Psoas muscle (tissue), 7 donors: ENCODE measurements at regions not wholly inside any gene's neighbourhood (a gene's known extent, or its start where the extent isn't known, plus 50 kb on each side); places are given as distances from the start of the nearest gene placed in this dataset.

Experiments
- ATAC-seq, 4 donors: fragments of 200-7000 bp; cut with Tn5 transposase; one replicate each; pipeline ENCODE4 v1.9.1; 2020; ENCODE audit warnings: moderate library complexity in 3 of 4, mild to moderate bottlenecking in 2 of 4
- DNase-seq, 2 donors: peaks; one replicate each; pipeline ENCODE4 v3.0.0-alpha.2; 2020
- H3K27ac ChIP-seq: fragments of 200-600 bp; one replicate; pipeline ENCODE4 v1.8.0; 2022
- H3K27me3 ChIP-seq, 3 donors: fragments of 200-600 bp in 1 of 3; one replicate each; pipeline versions ENCODE4 v1.6.1 to v1.8.0; 2013 to 2022; ENCODE audit warnings: low read length in 2 of 3, mild to moderate bottlenecking in 2 of 3, moderate library complexity in 1 of 3; ENCODE audit not compliant: insufficient read depth in 3 of 3
- H3K36me3 ChIP-seq, 2 donors: fragments of 200-600 bp in 1 of 2; one replicate each; pipeline versions ENCODE4 v1.6.1 to v1.8.0; 2013 to 2022; ENCODE audit warnings: low read depth in 1 of 2, mild to moderate bottlenecking in 1 of 2, moderate library complexity in 1 of 2; ENCODE audit not compliant: insufficient read depth in 1 of 2
- H3K4me1 ChIP-seq: fragments of 200-600 bp; one replicate; pipeline ENCODE4 v1.8.0; 2022
- H3K4me3 ChIP-seq: fragments of 200-600 bp; one replicate; pipeline ENCODE4 v1.8.0; 2022; ENCODE audit warnings: mild to moderate bottlenecking
- H3K9me3 ChIP-seq: fragments of 200-600 bp; one replicate; pipeline ENCODE4 v1.8.0; 2022
- WGBS, 3 donors: extraction: QIAGEN DNeasy Blood & Tissue Kit; methylation state at CpG; one replicate each; pipeline versions ENCODE4 v1.1.6 to v1.1.7; 2013; 5-methylcytosine and 5-hydroxymethylcytosine counted together
- intact Hi-C, 2 donors: fragments of 100-400 bp; cut with DNase I; formaldehyde crosslinking; loops; one replicate each; pipeline versions ENCODE4 v1.11.0 to v1.14.2; 2022
- TF ChIP-seq, protein P1 (sequence below): fragments of 200-600 bp; IDR thresholded peaks from one replicate; pipeline ENCODE4 v1.8.0; 2022; ENCODE audit warnings: antibody characterized with exemption
- donor health status: healthy with polysubstance abuse.
- donor health status: DM: no; HTN: no; CAD: no; lungs with moderate emphysema.
- donor health status: Bipolar disorder and iron deficiency.
- donor health status: healthy.
- donor health status: DM: yes; HTN: yes; CAD: no.
- donor health status: DM: no; HTN: no; CAD: no.
- donor health status: DM: yes; HTN: yes; CAD: no.

DNA sequence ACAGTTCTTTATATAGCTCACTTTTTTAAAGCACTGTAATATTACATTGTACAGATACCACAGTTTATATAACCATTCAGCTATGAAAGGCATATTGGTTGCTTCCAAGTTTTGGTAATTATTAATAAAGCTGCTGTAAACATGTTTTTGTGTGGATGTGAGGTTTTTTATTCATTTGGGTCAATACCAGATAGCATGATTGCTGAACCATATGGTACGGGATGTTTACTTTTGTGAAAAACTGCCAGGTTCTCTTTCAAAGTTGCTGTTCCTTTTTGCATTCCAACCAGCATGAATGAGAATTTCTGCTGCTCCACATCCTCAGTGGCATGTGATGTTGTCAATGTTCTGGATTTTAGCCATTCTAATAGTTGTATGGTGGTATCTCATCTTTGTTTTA lies 439.6 kb upstream of the NMUR2 start:
- no peak overlapping the region for H3K4me3 ChIP-seq
- TF ChIP-seq, protein P1, sequence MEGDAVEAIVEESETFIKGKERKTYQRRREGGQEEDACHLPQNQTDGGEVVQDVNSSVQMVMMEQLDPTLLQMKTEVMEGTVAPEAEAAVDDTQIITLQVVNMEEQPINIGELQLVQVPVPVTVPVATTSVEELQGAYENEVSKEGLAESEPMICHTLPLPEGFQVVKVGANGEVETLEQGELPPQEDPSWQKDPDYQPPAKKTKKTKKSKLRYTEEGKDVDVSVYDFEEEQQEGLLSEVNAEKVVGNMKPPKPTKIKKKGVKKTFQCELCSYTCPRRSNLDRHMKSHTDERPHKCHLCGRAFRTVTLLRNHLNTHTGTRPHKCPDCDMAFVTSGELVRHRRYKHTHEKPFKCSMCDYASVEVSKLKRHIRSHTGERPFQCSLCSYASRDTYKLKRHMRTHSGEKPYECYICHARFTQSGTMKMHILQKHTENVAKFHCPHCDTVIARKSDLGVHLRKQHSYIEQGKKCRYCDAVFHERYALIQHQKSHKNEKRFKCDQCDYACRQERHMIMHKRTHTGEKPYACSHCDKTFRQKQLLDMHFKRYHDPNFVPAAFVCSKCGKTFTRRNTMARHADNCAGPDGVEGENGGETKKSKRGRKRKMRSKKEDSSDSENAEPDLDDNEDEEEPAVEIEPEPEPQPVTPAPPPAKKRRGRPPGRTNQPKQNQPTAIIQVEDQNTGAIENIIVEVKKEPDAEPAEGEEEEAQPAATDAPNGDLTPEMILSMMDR: no peak
- no peaks in the 10 kb centered on the region for H3K9me3 ChIP-seq
- no peaks in the 10 kb centered on the region for H3K27me3 ChIP-seq
- ATAC-seq: no peak
- intact Hi-C loops: no loop called here
- 70 to 86% (median 83%) methylated on average over 1 of the region's 1 CpG for WGBS, 3 donors
- H3K27ac ChIP-seq: no peak overlapping the region
- H3K4me1 ChIP-seq: no peaks in the 10 kb centered on the region
- H3K36me3 ChIP-seq: no peaks in the 10 kb centered on the region
- DNase-seq: no peak

DNA sequence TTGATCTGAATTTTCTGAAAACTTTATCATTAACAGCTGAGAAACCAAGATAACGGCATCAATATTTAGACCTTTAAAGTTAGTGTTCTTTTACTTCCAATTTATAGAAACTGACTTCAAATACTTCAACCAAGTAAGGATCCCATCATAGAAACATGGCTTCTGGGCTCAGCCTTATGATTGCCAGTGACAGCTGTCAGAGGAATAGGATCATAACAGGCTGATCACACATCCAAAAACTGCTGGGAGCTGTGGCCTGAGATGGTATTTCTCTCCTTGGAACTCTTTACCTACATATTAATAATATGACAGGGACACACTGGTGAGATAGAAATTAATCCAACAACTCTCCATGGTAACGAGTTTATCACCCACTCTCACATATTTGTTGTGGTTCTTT lies 448.3 kb upstream of the NMUR2 start:
- no peaks in the 10 kb centered on the region for H3K27me3 ChIP-seq
- H3K36me3 ChIP-seq: no peaks in the 10 kb centered on the region
- no peaks in the 10 kb centered on the region for H3K4me1 ChIP-seq
- no peak overlapping the region for H3K4me3 ChIP-seq
- no peak overlapping the region for H3K27ac ChIP-seq
- DNase-seq: no peak
- intact Hi-C loops: no loop called here
- ATAC-seq: no peak
- no peaks in the 10 kb centered on the region for H3K9me3 ChIP-seq
- whole genome bisulfite sequencing, 3 donors: 58 to 64% (median 60%) methylated on average over 2 of the region's 2 CpGs
- TF ChIP-seq, protein P1: no peak

DNA sequence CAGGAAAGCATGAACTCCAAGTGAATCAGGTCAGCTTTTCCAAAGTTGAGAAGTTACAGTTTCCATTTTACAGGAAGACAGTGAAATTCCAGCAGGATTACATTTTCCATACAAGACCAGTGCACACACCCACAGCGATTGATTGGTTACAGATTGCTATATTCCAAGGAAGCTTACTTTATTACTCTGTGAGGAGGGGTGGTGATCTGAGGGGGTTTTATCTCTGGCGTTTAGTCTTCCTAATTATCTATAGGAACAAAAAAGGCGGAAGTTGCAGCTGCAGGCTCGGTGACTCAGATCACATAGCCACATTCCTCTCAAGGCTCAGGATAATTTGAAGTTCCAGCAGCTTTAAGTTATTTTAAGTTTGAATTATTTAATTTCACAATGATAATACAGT lies 450.4 kb upstream of the NMUR2 start:
- Histone ChIP-seq H3K27ac (no peak overlapping the region), H3K9me3 (no peaks in the 10 kb centered on the region), H3K27me3 (no peaks in the 10 kb centered on the region), H3K4me1 (no peaks in the 10 kb centered on the region), H3K4me3 (no peak overlapping the region), H3K36me3 (no peaks in the 10 kb centered on the region)
- intact Hi-C loops: no loop called here
- TF ChIP-seq, protein P1: no peak
- DNase-seq (no peak), ATAC-seq (no peak)
- 51 to 60% (median 54%) methylated on average over 4 of the region's 4 CpGs for WGBS, 3 donors

DNA sequence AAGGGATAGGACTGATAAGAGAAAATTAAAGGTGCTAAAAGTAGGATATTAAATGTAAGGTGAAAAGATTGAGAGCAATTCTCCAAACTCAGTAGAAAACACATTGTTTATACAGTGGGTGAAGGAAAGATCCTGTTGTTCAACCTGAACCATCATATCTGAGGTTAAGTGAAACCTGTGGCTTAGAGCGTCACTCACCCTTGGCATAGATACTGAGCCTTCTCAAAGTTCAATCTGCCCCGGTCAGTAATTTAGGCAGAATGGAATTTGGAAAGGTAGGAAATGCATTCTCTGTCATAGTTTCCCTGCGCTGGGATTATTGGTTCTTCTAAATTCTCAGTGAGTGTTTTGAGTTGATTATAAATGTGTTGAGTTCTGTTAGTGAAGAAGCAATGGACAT lies 456.2 kb upstream of the NMUR2 start:
- no peaks in the 10 kb centered on the region for H3K9me3 ChIP-seq
- ATAC-seq (no peak), DNase-seq (no peak)
- H3K4me1 ChIP-seq: no peaks in the 10 kb centered on the region
- H3K27ac ChIP-seq: no peak overlapping the region
- intact Hi-C loops: no loop called here
- no peaks in the 10 kb centered on the region for H3K27me3 ChIP-seq
- no peaks in the 10 kb centered on the region for H3K36me3 ChIP-seq
- no peak overlapping the region for H3K4me3 ChIP-seq
- TF ChIP-seq, protein P1: no peak
- WGBS, 3 donors: 83 to 92% (median 86%) methylated on average over 3 of the region's 3 CpGs

DNA sequence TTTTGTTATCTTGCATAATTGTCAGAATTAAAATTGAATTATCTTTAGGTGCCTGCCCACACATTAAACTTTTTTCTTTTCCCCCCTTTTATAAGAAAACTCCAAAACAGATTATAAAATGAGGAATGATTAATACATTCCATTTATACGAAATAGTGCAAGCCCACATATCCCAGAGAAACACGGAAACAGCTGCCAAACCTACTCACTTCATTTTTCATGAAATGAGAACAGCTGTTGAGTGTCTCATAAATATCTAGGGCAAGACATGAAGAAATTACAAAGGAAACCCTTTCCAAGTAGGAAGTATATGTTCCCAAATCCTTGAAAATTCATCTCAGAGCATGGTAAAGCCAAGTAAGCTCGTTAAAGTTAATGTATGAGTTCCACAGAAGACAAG lies 459.4 kb upstream of the NMUR2 start:
- DNase-seq: no peak
- WGBS, 3 donors: 19 to 21% (median 20%) methylated on average over 3 of the region's 3 CpGs
- ATAC-seq: no peak
- no peaks in the 10 kb centered on the region for H3K36me3 ChIP-seq
- H3K27me3 ChIP-seq: no peaks in the 10 kb centered on the region
- H3K9me3 ChIP-seq: no peaks in the 10 kb centered on the region
- no peaks in the 10 kb centered on the region for H3K4me1 ChIP-seq
- no peak overlapping the region for H3K27ac ChIP-seq
- TF ChIP-seq, protein P1: no peak
- no peak overlapping the region for H3K4me3 ChIP-seq
- intact Hi-C loops: no loop called here
